Esophagus (tissue), 2 donors: ENCODE measurements at regions not wholly inside any gene's neighbourhood (a gene's known extent, or its start where the extent isn't known, plus 50 kb on each side); places are given as distances from the start of the nearest gene placed in this dataset.

Experiments used
- H3K27ac ChIP-seq, 2 donors: one replicate each; pipeline ENCODE4 v1.5.1; 2013; ENCODE audit warnings: low read depth in 2 of 2, mild to moderate bottlenecking in 2 of 2, inconsistent platforms in 1 of 2, low read length in 1 of 2, moderate library complexity in 1 of 2
- H3K27me3 ChIP-seq, 2 donors: one replicate each; pipeline ENCODE4 v1.6.1; 2013; ENCODE audit warnings: low read length in 2 of 2, control low read depth in 1 of 2, mild to moderate bottlenecking in 1 of 2; ENCODE audit not compliant: insufficient read depth in 2 of 2, control insufficient read depth in 1 of 2
- H3K36me3 ChIP-seq, 2 donors: one replicate each; pipeline ENCODE4 v1.6.1; 2013; ENCODE audit warnings: low read length in 1 of 2; ENCODE audit not compliant: control insufficient read depth in 2 of 2, insufficient read depth in 2 of 2
- H3K4me1 ChIP-seq, 2 donors: one replicate each; pipeline ENCODE4 v1.6.1; 2013; ENCODE audit warnings: low read length in 1 of 2; ENCODE audit not compliant: control insufficient read depth in 2 of 2, insufficient read depth in 2 of 2
- H3K4me3 ChIP-seq, 2 donors: one replicate each; pipeline ENCODE4 v1.5.1; 2013; ENCODE audit warnings: low read length in 2 of 2, mild to moderate bottlenecking in 2 of 2, low read depth in 1 of 2, moderate library complexity in 1 of 2
- H3K9me3 ChIP-seq, 2 donors: one replicate each; pipeline ENCODE4 v1.6.1; 2013; ENCODE audit warnings: mild to moderate bottlenecking in 2 of 2, low read depth in 1 of 2, low read length in 1 of 2, moderate library complexity in 1 of 2; ENCODE audit not compliant: control insufficient read depth in 2 of 2, insufficient read depth in 1 of 2
- WGBS, 2 donors: extraction: QIAGEN DNeasy Blood & Tissue Kit; methylation state at CpG; one replicate each; pipeline ENCODE4 v1.1.7; 2013; 5-methylcytosine and 5-hydroxymethylcytosine counted together
- donor health status: healthy with polysubstance abuse.
- donor health status: Bipolar disorder and iron deficiency.

DNA sequence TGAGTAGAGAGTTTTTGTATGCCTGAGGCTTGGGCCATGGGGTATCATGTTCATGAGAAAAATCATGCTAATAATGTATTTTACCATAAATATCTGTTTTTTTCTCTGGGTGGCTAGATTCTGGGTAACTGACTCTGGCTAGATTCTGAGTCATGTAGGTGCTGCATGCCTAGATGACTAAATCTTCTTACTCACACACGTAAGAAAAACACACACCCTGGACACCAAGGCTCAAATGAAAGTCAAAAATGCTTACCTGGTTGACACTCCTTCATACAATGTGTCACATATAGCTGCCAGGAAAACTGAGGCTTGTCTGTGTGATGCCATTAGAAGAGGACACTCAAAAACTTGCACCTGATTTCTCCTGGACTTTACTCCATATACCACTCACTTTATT lies 597.4 kb upstream of the SLITRK1 start:
- H3K4me1 ChIP-seq = no peaks in the 10 kb centered on the region
- H3K36me3 ChIP-seq = no peaks in the 10 kb centered on the region
- H3K4me3 ChIP-seq = no peak overlapping the region
- H3K27ac ChIP-seq = no peak overlapping the region
- no peaks in the 10 kb centered on the region for H3K27me3 ChIP-seq
- WGBS, 2 donors = 54 to 70% methylated on average over 1 of the region's 1 CpG
- no peaks in the 10 kb centered on the region for H3K9me3 ChIP-seq

DNA sequence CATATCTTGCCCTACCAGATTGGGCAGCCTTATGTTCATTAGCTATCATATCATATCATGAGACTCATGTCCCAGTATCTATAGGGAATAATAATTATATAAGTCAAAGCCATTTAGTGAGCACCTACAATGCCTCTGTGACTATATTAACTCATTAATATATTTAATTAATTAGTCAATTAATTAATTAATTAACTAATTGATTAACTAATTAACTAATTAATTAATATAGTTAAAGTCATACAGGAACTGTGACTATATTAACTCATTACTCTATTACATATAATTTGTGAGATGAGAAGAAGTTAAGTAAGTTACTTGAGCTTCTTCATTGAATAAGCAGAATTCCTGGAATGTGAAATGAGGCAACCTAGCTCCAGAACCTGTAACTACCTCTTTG lies 588.3 kb upstream of the SLITRK1 start:
- Histone ChIP-seq H3K9me3 (no peaks in the 10 kb centered on the region), H3K27me3 (no peaks in the 10 kb centered on the region), H3K4me1 (no peaks in the 10 kb centered on the region), H3K27ac (no peak overlapping the region), H3K4me3 (no peak overlapping the region), H3K36me3 (no peaks in the 10 kb centered on the region)

DNA sequence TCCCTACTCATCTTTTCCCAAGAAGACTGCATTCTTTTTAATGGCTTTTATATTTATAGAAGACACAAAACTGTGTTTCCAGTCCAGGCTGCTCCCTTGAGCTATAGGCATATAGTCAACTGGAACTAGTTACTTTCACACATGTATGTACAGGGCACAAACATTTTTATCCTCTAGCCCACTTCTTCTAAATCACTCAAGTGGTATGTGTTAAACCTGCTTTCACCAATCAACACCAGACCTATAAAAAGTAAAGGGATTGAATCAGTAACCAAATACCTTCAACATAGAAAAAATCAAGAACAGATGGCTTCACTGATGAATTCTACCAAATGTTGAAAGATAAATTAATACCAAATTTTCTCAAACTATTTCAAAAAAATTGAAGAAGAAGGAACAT lies 584.2 kb upstream of the SLITRK1 start:
- Histone ChIP-seq H3K27me3 (no peaks in the 10 kb centered on the region), H3K36me3 (no peaks in the 10 kb centered on the region), H3K27ac (no peak overlapping the region), H3K4me1 (no peaks in the 10 kb centered on the region), H3K9me3 (no peaks in the 10 kb centered on the region), H3K4me3 (no peak overlapping the region)

DNA sequence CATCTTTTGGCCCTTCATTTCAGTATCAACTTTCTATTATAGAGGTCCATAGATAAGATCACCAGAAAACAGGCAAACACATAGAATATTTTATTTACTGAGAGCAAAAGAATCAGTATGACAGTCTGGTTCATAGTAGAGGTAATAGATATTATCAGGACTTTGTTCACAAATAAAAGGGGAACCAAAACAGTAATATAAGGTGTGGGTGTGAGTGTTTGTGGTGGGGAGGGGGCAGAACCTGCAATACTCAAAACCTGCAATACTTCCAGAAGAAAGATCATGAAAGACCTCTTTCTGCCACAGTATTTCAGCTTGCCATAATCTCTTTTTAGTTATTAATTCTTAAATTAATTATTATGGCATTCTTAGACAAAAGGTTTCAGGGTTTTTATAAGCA lies 578.7 kb upstream of the SLITRK1 start:
- H3K27ac ChIP-seq = no peak overlapping the region
- H3K27me3 ChIP-seq = no peaks in the 10 kb centered on the region
- H3K9me3 ChIP-seq = no peaks in the 10 kb centered on the region
- no peaks in the 10 kb centered on the region for H3K4me1 ChIP-seq
- H3K4me3 ChIP-seq = no peak overlapping the region
- no peaks in the 10 kb centered on the region for H3K36me3 ChIP-seq

DNA sequence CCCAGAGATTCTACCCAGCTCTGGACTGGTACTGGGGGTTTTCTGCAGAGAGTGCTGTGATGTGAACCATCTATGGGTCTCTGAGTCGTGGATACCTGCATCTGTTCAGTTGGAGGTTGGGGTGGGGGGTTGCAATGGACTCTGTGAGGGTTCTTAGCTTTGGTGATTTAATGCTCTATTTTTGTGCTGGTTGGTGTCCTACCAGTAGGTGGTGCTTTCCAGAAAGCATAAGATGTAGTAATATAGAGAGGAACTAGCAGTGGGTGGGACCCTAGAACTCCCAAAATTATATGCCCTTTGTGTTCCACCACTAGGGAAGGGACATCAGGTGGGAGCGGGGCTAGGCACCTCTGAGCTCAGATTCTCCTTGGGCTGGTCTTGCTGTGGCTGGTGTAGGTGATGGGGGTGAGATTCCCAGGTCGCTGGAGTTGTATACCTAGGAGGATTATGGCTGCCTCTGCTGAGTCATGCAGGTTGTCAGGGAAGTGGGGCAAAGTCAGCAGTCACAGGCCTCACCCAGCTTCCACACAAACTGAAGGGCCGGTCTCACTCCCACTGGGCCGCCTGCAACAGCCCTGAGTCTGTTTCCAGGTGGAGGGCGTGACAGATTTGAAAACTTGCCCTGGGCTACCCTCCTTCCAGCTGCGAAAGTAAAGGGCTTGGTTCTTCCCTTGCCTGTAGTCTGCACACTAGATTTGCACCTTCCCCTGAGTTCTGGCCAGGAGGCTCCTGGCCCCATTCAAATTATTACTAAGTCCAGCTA lies 573.0 kb upstream of the SLITRK1 start:
- Histone ChIP-seq H3K27ac (peak overlapping the region in 1 of 2 donors; percentile 42), H3K36me3 (no peaks in the 10 kb centered on the region), H3K9me3 (no peaks in the 10 kb centered on the region), H3K4me3 (no peak overlapping the region), H3K4me1 (no peaks in the 10 kb centered on the region), H3K27me3 (no peaks in the 10 kb centered on the region)
- 71 to 72% methylated on average over 7 of the region's 7 CpGs for WGBS, 2 donors

DNA sequence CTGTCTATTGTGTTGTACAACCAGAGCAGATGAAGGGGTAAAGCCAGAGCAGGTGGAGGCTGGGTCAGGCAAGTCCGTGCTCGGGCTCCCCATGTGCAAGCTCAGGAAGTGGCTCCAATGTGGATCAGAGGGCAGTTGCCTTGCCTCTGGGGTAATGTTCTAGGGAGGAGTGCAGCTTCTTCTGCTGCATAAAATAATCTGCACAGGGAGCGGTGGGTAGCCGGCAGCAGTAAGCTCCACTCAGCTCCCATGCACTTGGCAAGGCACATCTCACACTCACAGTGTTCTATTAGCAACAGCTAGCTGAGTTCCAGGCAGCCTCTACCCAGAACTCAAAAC lies 565.3 kb upstream of the SLITRK1 start:
- Histone ChIP-seq H3K4me3 (no peak overlapping the region), H3K36me3 (no peaks in the 10 kb centered on the region), H3K4me1 (no peaks in the 10 kb centered on the region), H3K27ac (no peak overlapping the region), H3K9me3 (no peaks in the 10 kb centered on the region), H3K27me3 (no peaks in the 10 kb centered on the region)
- WGBS, 2 donors = 68 to 75% methylated on average over 4 of the region's 4 CpGs

DNA sequence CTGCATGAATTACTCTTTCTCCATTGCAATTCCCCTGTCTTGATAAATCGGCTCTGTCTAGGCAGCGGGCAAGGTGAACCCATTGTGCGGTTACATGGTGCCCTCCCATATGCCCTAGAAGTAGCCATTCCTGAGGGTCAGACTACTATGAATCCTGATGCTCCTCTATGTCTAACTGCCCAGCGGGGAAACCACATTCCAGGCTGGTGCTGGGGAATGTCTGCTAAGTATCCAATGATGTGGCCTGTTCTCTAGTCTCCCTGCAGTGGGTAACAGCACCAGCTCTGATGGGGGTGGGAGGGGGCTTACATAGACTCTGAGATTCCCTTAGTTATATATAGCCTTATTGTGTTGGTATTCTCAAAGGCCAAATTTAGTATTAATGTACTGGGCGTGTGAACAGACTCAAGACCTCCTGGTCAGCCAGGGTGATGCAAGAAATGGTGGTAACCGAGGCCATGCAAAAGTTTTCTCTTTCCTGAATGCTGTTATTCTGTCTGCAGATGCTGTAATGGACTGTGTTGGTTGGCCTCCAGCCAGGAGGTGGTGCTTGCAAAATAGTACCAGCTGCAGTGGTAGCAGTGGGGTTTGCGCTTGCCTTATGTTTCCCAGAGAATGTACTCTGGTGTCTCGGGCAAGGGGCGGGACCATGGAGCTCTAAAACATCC lies 564.8 kb upstream of the SLITRK1 start:
- 75 to 79% methylated on average over 9 of the region's 9 CpGs for WGBS, 2 donors
- Histone ChIP-seq H3K4me1 (no peaks in the 10 kb centered on the region), H3K4me3 (no peak overlapping the region), H3K27me3 (no peaks in the 10 kb centered on the region), H3K9me3 (no peaks in the 10 kb centered on the region), H3K27ac (no peak overlapping the region), H3K36me3 (no peaks in the 10 kb centered on the region)

DNA sequence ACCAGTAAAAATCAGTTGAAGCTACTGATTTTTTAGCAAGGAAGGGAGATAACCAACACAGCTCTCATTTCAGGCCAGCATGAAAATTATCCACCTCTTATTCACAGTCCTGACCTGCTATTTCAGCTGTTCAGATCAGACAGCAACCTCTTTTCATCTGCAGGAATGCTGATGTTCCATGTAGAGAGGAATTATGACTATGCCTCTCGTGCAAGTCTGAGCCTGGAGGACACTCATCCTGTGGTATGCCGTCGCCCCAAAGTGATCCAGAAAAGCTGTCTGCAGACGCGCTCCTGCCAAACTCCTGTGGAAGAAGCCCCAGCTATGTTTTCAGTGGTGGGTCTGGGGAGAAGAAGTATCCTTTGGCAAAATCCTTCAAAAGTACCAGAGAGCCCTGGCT lies 563.5 kb upstream of the SLITRK1 start:
- 52 to 68% methylated on average over 5 of the region's 5 CpGs for WGBS, 2 donors
- no peaks in the 10 kb centered on the region for H3K36me3 ChIP-seq
- no peak overlapping the region for H3K27ac ChIP-seq
- H3K27me3 ChIP-seq = no peaks in the 10 kb centered on the region
- H3K4me1 ChIP-seq = no peaks in the 10 kb centered on the region
- H3K9me3 ChIP-seq = no peaks in the 10 kb centered on the region
- no peak overlapping the region for H3K4me3 ChIP-seq

DNA sequence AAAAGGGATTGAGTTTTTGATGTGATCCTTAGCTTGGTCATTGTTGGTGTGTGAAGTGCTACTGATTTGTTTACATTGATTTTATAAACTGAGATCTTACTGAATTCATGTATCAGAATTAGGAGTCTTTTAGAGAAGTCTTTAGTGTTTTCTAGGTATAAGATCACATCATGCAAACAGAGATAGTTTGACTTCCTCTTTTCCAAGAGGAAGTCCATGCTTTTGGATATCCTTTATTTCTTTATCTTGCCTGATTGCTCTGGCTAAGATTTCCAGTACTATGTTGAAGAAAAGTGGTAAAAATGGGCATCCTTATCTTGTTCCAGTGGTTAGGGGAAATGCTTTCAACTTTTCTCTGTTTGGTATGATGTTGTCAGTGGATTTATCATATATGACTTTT lies 561.2 kb upstream of the SLITRK1 start:
- no peaks in the 10 kb centered on the region for H3K36me3 ChIP-seq
- H3K27me3 ChIP-seq = no peaks in the 10 kb centered on the region
- no peaks in the 10 kb centered on the region for H3K9me3 ChIP-seq
- H3K4me3 ChIP-seq = no peak overlapping the region
- H3K27ac ChIP-seq = no peak overlapping the region
- H3K4me1 ChIP-seq = no peaks in the 10 kb centered on the region

DNA sequence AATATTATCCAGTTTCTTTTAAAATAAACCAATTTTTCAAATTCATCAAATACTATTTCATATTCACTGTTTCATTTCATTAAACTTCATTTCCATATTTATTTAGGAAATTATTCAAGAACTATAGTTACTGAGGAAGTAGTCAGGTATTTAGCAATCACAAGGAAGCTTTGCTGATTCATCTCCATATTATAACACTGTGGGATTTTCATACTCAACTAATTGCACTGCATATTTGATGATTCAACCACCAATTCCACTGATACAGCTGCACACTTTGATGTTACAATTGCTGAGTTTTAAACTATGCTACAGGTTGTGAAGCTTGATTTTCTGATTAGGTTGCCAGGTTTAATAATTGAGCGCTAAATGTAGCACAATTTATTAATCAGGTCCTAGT lies 556.8 kb upstream of the SLITRK1 start:
- 77 to 83% methylated on average over 1 of the region's 1 CpG for WGBS, 2 donors
- H3K36me3 ChIP-seq = no peaks in the 10 kb centered on the region
- no peaks in the 10 kb centered on the region for H3K9me3 ChIP-seq
- no peaks in the 10 kb centered on the region for H3K27me3 ChIP-seq
- H3K27ac ChIP-seq = no peak overlapping the region
- H3K4me1 ChIP-seq = no peaks in the 10 kb centered on the region
- H3K4me3 ChIP-seq = no peak overlapping the region
